ENCODE measurements at regions not wholly inside any gene's neighbourhood (a gene's known extent, or its start where the extent isn't known, plus 50 kb on each side); places are given as distances from the start of the nearest gene placed in this dataset.
A peak's percentile ranks its signal among the peaks of the same experiment; 100 is the strongest.

DNA sequence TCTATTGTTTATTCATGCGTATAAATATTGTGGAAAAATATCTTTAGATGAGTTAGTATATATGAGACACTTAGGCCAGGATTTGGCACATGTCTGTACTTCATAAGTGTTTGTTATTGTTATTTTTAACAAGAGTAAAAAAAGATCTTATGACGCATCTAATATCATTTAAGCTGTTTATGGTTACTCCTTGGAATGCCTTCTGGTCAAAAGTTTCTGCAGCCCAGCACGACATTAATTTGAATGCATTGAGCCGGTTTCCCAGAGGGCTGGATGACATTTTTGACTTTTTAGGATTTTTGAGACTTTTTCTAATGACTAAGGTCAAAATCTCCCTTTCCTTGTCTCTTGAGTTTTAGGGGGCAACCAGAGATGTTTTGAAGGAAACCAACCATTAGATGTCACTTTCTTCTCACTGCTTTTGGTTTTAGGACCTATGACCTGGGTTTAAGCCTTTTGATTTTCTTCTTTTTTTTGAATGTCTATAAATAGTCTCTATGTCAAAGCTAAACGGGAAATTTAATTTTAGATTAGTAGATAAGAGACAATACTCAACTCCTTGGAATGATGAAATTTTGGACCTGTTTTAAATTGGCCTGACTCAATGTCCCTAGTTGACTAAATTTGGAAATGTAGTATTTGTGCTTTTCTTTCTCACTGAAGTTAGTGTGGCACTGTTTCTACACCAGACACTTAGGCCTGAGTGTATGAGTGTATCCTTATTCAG is 215.5 kb downstream of the AEBP2 start:
- ChIA-PET CTCF (interaction anchor here (0.5 kb wide), 1 partner anchor 1302 kb away, joined by 3 read pairs; no protein-coding TSS in a partner anchor), POLR2A (interaction anchor here (0.5 kb wide), 1 partner anchor 179 kb away, joined by 3 read pairs; no protein-coding TSS in a partner anchor)
- Mint-ChIP-seq H3K9me3 (ENCODE audit: low read depth) (peaks cover 2% of the 10 kb centered on the region), H3K27me3 (no peaks in the 10 kb centered on the region), H3K36me3 (ENCODE audit: low read depth) (no peaks in the 10 kb centered on the region), H3K4me3 (no peak overlapping the region), H3K4me1 (no peaks in the 10 kb centered on the region), H3K27ac (no peak overlapping the region)
- DNase-seq (no peak), ATAC-seq (no peak)
- intact Hi-C loops (cut with DNase I, micrococcal nuclease), result no loop called here

DNA sequence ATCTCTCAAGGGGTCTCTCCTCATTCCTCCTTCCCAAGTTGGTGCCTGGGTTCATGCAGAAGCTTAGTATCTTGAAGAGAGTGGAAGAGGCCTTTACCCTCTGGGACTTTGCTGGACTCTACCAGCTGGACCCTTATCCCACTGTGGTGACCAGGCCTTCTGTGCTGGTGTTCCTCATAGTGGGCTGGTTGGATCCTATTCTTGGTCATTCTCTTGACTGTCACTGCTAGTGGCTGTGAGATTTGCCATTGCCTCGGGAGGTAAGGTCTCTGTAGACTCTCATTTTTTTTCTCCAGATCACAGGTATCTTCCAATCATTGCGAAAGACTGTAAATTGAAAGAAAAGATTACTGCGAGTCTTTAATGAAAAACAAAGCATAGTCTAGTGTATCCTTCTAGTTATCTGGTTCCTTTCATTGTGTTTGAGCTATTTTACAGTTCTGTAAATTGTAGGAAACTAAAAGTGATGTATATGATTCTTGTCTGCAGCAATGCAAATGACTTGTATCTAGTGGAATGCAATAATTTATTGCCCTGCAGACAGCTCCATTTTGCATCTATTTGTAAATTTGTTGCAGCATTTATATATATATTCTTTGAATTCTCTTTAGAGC is 217.9 kb downstream of the AEBP2 start:
- ChIA-PET CTCF (interaction anchor here (0.5 to 1.4 kb wide), 2 partner anchors 18 to 103 kb away, joined by 3 read pairs; no protein-coding TSS in a partner anchor), POLR2A (no interaction called here)
- peaks cover 2% of the 10 kb centered on the region for H3K9me3 Mint-ChIP-seq (ENCODE audit: low read depth)
- no peak for ATAC-seq
- H3K4me1 Mint-ChIP-seq, result peaks cover 2% of the 10 kb centered on the region
- no peak overlapping the region for H3K27ac Mint-ChIP-seq
- DNase-seq, result no peak
- H3K4me3 Mint-ChIP-seq, result no peak overlapping the region
- no peaks in the 10 kb centered on the region for H3K27me3 Mint-ChIP-seq
- intact Hi-C loops (cut with DNase I, micrococcal nuclease), result no loop called here
- H3K36me3 Mint-ChIP-seq (ENCODE audit: low read depth), result no peaks in the 10 kb centered on the region

DNA sequence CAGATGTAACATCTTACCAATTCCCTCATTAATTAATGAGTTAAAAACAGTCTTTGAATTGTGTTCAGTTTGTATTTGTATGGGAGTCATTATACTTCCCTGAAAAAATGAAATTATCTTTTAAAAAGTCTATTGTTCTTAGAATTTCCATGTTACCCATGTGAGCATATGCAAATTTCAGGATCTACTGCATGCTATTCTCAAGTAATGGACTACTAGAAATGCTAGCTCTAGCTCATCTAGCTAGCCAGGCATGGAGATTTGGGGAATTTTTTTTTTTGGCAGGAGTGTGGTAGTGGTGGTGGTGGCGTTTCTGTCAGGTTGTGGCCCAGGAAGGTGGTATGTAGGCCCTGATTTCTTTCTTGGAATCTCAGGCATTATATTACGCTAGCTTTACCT is 218.4 kb downstream of the AEBP2 start:
- H3K36me3 Mint-ChIP-seq (ENCODE audit: low read depth), result no peaks in the 10 kb centered on the region
- peaks cover 2% of the 10 kb centered on the region for H3K9me3 Mint-ChIP-seq (ENCODE audit: low read depth)
- intact Hi-C loops (cut with DNase I, micrococcal nuclease), result no loop called here
- POLR2A ChIA-PET, result no interaction called here
- no peak overlapping the region for H3K27ac Mint-ChIP-seq
- no peaks in the 10 kb centered on the region for H3K27me3 Mint-ChIP-seq
- CTCF ChIA-PET, result interaction anchor here (0.5 to 1.4 kb wide), 3 partner anchors 18 to 182 kb away, joined by 3 read pairs; no protein-coding TSS in a partner anchor
- H3K4me1 Mint-ChIP-seq, result peaks cover 2% of the 10 kb centered on the region
- no peak for ATAC-seq
- no peak for DNase-seq
- no peak overlapping the region for H3K4me3 Mint-ChIP-seq

DNA sequence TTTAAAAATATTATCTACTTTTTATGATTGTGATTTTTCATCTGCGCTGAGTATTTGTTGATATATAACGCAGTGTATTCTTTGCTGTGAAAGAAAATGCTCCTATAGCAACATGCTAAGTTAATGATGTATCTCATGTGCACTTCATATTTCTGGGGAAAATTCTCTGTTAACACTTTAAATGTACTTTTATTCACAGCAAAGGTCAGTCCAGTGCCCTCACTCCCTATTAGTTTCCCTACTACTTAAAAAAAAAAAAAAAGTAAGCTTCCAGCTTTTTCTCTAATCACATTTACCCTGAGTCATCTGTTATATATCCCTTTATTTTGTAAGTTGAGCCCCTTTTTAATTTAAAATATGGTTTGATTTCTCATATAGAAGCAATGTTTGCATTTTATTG is 219.8 kb downstream of the AEBP2 start:
- H3K4me1 Mint-ChIP-seq, result peaks cover 2% of the 10 kb centered on the region
- ChIA-PET CTCF (interaction anchor here (0.9 kb wide), 1 partner anchor 900 kb away, joined by 3 read pairs; no protein-coding TSS in a partner anchor), POLR2A (no interaction called here)
- ATAC-seq, result no peak
- intact Hi-C loops (cut with DNase I, micrococcal nuclease), result no loop called here
- no peak overlapping the region for H3K27ac Mint-ChIP-seq
- peaks cover 2% of the 10 kb centered on the region for H3K9me3 Mint-ChIP-seq (ENCODE audit: low read depth)
- no peak overlapping the region for H3K4me3 Mint-ChIP-seq
- no peak for DNase-seq
- H3K36me3 Mint-ChIP-seq (ENCODE audit: low read depth), result no peaks in the 10 kb centered on the region
- no peaks in the 10 kb centered on the region for H3K27me3 Mint-ChIP-seq

DNA sequence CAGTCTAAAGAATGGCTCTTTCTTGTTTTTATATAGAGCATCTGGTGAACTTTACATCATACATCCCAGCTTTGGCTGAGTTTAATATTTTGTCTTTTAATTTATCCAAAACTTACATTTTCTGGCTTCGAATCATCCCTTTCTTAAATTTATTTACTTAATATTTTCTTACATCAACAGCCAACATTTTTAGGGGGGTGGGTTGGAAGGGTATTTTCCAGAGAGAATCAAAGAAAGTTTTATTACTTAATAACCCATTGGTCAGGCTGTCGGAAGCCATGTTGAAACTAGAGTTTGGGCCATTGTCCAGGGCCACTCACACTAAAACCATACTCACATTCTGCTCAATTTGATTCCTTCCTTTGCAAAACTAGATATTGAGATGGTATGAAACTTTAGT is 220.2 kb downstream of the AEBP2 start:
- peaks cover 2% of the 10 kb centered on the region for H3K4me1 Mint-ChIP-seq
- intact Hi-C loops (cut with DNase I, micrococcal nuclease), result no loop called here
- no peak for ATAC-seq
- POLR2A ChIA-PET, result no interaction called here
- H3K4me3 Mint-ChIP-seq, result no peak overlapping the region
- H3K36me3 Mint-ChIP-seq (ENCODE audit: low read depth), result no peaks in the 10 kb centered on the region
- no peak for DNase-seq
- peaks cover 2% of the 10 kb centered on the region for H3K9me3 Mint-ChIP-seq (ENCODE audit: low read depth)
- H3K27me3 Mint-ChIP-seq, result no peaks in the 10 kb centered on the region
- CTCF ChIA-PET, result interaction anchor here (0.9 kb wide), 1 partner anchor 900 kb away, joined by 3 read pairs; no protein-coding TSS in a partner anchor
- no peak overlapping the region for H3K27ac Mint-ChIP-seq

DNA sequence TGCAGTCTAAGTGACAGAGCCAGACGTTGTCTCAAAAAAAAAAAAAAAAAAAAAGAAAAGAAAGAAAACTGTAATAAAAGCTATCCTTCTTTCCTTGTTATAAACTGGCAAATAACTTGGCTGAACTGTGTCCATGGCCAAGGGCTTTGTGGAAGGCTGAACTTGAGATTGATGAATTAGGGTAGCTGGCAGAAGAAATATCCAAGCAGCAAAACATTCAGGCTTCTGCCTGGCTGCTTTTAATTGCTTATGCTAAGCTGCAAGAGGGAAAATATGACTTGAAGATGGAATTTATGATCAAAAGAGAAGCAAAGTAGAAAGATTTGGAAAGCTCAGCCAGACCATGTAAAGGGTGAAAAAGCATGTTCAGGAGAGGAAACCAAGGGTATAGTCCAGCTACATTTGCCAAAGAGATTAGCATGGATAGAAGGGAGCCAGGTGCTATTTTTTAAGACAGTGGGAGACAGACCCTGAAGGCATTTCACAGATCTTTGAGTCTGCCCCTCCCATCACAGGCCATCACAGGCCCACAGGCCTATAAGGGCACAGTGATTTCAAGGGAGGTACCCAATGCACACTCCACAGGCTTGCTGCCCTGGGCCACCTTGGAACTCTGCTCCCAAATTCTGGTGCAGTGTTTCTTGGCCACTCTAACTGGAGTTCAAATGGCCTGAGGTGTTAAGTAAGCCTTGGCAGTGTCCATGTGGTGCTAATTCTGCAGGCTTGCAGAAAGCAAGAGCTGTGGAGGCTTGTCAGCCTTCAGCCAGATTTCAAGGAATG is 226.0 kb downstream of the AEBP2 start:
- no peak overlapping the region for H3K4me3 Mint-ChIP-seq
- no peak overlapping the region for H3K27ac Mint-ChIP-seq
- peaks cover 2% of the 10 kb centered on the region for H3K4me1 Mint-ChIP-seq
- ChIA-PET POLR2A (no interaction called here), CTCF (no interaction called here)
- no peaks in the 10 kb centered on the region for H3K27me3 Mint-ChIP-seq
- ATAC-seq (no peak), DNase-seq (no peak)
- H3K36me3 Mint-ChIP-seq (ENCODE audit: low read depth), result no peaks in the 10 kb centered on the region
- intact Hi-C loops (cut with DNase I, micrococcal nuclease), result no loop called here
- H3K9me3 Mint-ChIP-seq (ENCODE audit: low read depth), result no peaks in the 10 kb centered on the region

DNA sequence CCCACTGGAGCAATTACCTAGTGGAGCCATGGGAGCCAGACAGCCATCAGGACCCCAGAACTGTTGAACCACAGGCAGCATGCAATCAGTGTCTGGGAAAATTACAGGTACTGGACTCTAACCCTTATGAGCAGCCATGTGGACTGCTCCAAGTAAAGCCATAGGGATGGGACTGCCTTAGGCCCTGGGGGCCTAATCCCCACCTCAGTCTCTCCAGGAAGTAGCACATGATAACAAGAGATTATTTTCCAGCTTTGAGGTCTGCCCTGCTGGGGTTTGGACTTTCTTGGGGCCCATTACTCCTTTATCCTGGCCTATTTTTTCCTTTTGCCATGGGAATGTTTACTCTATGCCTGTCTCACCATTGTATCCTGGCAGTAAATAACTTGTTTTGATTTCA is 226.8 kb downstream of the AEBP2 start:
- Mint-ChIP-seq H3K36me3 (ENCODE audit: low read depth) (no peaks in the 10 kb centered on the region), H3K4me3 (no peak overlapping the region), H3K4me1 (no peaks in the 10 kb centered on the region), H3K27me3 (no peaks in the 10 kb centered on the region), H3K9me3 (ENCODE audit: low read depth) (no peaks in the 10 kb centered on the region), H3K27ac (no peak overlapping the region)
- POLR2A ChIA-PET, result no interaction called here
- DNase-seq, result no peak
- ATAC-seq, result no peak
- CTCF ChIA-PET, result no interaction called here
- intact Hi-C loops (cut with DNase I, micrococcal nuclease), result no loop called here

DNA sequence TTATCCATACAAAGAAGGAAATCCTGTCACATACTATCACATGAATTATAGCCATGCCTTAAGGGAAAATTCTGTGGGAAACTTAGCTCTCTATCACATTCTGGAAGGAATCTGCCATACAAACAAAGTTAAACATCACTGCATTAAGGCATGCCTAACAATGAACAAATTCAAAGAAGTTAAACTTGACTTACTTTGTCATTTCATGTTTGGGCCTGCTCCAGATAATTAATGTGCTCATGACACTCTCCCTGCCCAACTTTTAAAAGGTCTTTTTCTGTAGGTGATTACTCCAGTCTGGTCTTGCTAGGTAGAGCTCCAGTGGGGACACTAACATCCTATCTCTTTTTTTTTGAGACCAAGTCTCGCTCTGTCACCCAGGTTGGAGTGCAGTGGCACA is 230.5 kb downstream of the AEBP2 start:
- Mint-ChIP-seq H3K36me3 (ENCODE audit: low read depth) (no peaks in the 10 kb centered on the region), H3K4me3 (no peak overlapping the region), H3K9me3 (ENCODE audit: low read depth) (no peaks in the 10 kb centered on the region), H3K27me3 (no peaks in the 10 kb centered on the region), H3K4me1 (no peaks in the 10 kb centered on the region), H3K27ac (no peak overlapping the region)
- CTCF ChIA-PET, result no interaction called here
- intact Hi-C loops (cut with DNase I, micrococcal nuclease), result loop anchor here in 1 of 2 experiments (10.0 kb wide), 1 partner anchor 165 kb away; no protein-coding TSS in a partner anchor
- POLR2A ChIA-PET, result no interaction called here
- ATAC-seq, result no peak
- DNase-seq, result no peak

DNA sequence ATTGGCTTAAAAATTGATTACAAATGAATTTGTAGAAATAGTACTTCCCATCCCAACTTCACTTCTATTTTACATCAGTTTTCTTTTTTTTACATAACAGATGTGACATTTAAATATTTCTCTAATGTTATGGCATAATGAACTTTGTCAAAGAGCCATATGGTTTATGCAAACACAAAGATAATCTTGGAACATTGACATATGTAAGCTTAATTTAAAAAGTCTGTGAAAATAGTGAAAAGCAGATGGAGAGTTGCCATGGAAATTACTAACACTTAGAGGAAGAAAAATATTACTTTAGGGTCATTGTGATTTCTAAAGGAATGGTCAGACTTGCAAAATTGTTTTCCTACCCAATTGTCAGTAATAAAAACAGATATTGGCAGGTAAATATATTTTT is 232.4 kb downstream of the AEBP2 start:
- ChIA-PET POLR2A (no interaction called here), CTCF (no interaction called here)
- Mint-ChIP-seq H3K4me3 (no peak overlapping the region), H3K27ac (no peak overlapping the region), H3K36me3 (ENCODE audit: low read depth) (no peaks in the 10 kb centered on the region), H3K9me3 (ENCODE audit: low read depth) (peaks cover 3% of the 10 kb centered on the region), H3K27me3 (no peaks in the 10 kb centered on the region), H3K4me1 (peaks cover 4% of the 10 kb centered on the region)
- ATAC-seq (no peak), DNase-seq (no peak)
- intact Hi-C loops (cut with DNase I, micrococcal nuclease), result loop anchor here in 1 of 2 experiments (10.0 kb wide), 1 partner anchor 163 kb away; no protein-coding TSS in a partner anchor

DNA sequence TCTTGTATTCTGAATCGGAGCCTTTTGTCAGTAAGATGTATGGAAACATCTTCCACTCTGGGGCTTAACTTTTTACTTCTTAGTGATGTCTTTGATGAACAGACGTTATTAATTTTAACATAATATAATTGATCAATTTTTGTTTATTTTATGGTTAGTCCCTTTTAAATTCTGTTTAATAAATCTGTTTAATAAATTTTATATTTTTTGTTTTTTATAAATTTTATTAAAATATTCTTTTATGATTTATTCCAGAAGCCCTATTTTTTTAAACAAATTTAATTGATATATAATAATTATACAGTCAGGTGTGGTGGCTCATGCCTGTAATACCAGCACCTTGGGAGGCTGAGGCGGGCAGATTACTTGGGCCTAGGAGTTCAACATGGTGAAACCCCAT is 235.1 kb downstream of the AEBP2 start:
- ATAC-seq (no peak), DNase-seq (no peak)
- no peaks in the 10 kb centered on the region for H3K27me3 Mint-ChIP-seq
- H3K4me3 Mint-ChIP-seq, result no peak overlapping the region
- ChIA-PET POLR2A (no interaction called here), CTCF (no interaction called here)
- no peak overlapping the region for H3K27ac Mint-ChIP-seq
- peaks cover 19% of the 10 kb centered on the region for H3K4me1 Mint-ChIP-seq
- peaks cover 6% of the 10 kb centered on the region for H3K36me3 Mint-ChIP-seq (ENCODE audit: low read depth)
- peaks cover 13% of the 10 kb centered on the region for H3K9me3 Mint-ChIP-seq (ENCODE audit: low read depth)
- intact Hi-C loops (cut with DNase I, micrococcal nuclease), result loop anchor here in 1 of 2 experiments (2.0 to 10.0 kb wide), 2 partner anchors 160 to 244 kb away; no protein-coding TSS in a partner anchor

DNA sequence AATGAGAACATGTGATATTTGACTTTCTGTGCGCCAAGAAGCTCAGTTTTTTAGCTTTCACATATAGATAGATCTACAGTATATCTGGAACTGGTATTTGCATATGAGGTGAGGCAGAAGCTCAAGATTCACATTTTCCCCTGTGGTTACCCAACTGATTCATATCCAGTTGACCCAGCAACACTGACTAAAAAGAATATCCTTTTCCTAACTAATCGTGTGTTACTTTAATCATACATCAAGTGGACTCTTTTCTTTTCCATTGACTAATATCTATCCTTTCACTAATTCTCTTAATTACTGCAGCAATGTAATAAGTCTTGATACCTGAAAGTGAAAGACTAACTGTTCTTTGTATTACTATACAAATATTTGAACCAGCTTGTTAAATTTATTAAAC is 236.1 kb downstream of the AEBP2 start:
- DNase-seq (no peak), ATAC-seq (peak; percentile 89)
- Mint-ChIP-seq H3K27me3 (no peaks in the 10 kb centered on the region), H3K4me1 (peaks cover 24% of the 10 kb centered on the region), H3K4me3 (no peak overlapping the region), H3K27ac (no peak overlapping the region), H3K36me3 (ENCODE audit: low read depth) (peaks cover 10% of the 10 kb centered on the region), H3K9me3 (ENCODE audit: low read depth) (peaks cover 18% of the 10 kb centered on the region)
- intact Hi-C loops (cut with DNase I, micrococcal nuclease), result loop anchor here (1.0 to 10.0 kb wide), 6 partner anchors 127 to 245 kb away; no protein-coding TSS in a partner anchor
- ChIA-PET POLR2A (no interaction called here), CTCF (interaction anchor here (0.6 to 1.1 kb wide), 2 partner anchors 17 to 1375 kb away, joined by 3 to 4 read pairs; no protein-coding TSS in a partner anchor)

All from activated CD4-positive, alpha-beta T cell treated with anti-CD3 and anti-CD28 coated beads for 36 hours (primary cell).